ENCODE measurements at regions not wholly inside any gene's neighbourhood (a gene's known extent, or its start where the extent isn't known, plus 50 kb on each side); places are given as distances from the start of the nearest gene placed in this dataset.

- intact Hi-C loops (cut with DNase I) = no loop called here
- no peaks in the 10 kb centered on the region for H3K36me3 ChIP-seq
- no peaks in the 10 kb centered on the region for H3K4me1 ChIP-seq
- no peak for TF ChIP-seq CTCF (IDR thresholded peaks at IDR 0.05)
- no peak overlapping the region for H3K4me3 ChIP-seq
- H3K9me3 ChIP-seq = no peaks in the 10 kb centered on the region
- no peak overlapping the region for H3K27ac ChIP-seq
- ATAC-seq = no peak
- H3K27me3 ChIP-seq = peaks cover 6% of the 10 kb centered on the region
- DNase-seq = no peak
These were observed 53.9 kb downstream of the SMIM38 start for GRCh38 chr11:69209421-69210309.

GRCh38 chr11:69210310-69211035, 54.7 kb downstream of the SMIM38 start:
- DNase-seq (peak; percentile 55), ATAC-seq (no peak)
- H3K4me1 ChIP-seq = no peaks in the 10 kb centered on the region
- H3K36me3 ChIP-seq = no peaks in the 10 kb centered on the region
- H3K27me3 ChIP-seq = peaks cover 6% of the 10 kb centered on the region
- H3K4me3 ChIP-seq = no peak overlapping the region
- no peaks in the 10 kb centered on the region for H3K9me3 ChIP-seq
- intact Hi-C loops (cut with DNase I) = no loop called here
- TF ChIP-seq CTCF (IDR thresholded peaks at IDR 0.05) = no peak
- no peak overlapping the region for H3K27ac ChIP-seq

GRCh38 chr11:69211540-69211919, 55.8 kb downstream of the SMIM38 start:
- no peak for ATAC-seq

DNA sequence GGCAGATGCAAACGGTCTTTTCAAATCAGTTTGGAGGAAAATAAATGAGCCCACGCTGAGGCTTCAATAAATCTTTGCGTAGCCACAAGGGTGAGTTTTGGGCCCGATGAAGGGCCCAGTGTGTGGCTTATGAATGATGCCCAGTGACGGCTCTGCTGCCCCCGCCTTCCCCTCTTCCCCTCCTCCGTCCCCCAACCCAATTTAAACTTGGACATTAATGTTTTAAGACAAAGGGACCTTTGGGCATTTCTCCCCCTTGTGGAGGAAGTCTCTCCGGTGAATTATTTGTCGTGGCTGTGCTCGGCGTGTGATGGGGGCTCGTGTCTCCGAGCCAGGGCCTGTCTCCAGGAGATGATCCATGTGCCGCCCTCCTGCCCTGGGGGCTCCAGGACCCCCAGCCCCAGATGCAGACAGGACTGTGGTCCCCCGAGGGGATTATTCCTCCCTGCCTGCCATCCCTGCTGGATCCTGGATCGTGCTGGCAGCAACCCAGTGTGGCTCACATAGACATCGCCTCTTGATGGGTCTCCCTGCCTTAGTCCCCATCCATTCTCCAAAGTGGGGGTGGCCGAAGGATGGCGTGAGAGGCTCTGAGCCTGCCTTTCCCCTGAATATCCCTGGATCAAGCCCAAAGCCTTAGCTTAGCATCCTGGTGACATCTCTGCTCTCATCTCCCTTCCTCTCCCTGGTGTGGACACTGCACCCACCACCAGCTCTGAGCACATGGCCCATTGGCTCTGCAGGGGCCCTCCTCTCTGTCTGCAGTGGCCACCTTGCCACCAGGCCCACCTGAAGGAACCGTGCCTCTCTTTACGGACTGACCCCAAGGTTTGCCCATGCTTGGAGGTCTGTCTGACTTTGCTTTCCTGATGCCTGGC, 56.4 kb downstream of the SMIM38 start:
- no peak overlapping the region for H3K27ac ChIP-seq
- intact Hi-C loops (cut with DNase I) = no loop called here
- ATAC-seq (no peak), DNase-seq (peak; percentile 58)
- TF ChIP-seq CTCF (IDR thresholded peaks at IDR 0.05) = no peak
- peaks cover 6% of the 10 kb centered on the region for H3K27me3 ChIP-seq
- no peaks in the 10 kb centered on the region for H3K36me3 ChIP-seq
- no peaks in the 10 kb centered on the region for H3K4me1 ChIP-seq
- H3K9me3 ChIP-seq = no peaks in the 10 kb centered on the region
- no peak overlapping the region for H3K4me3 ChIP-seq

More at GRCh38 chr11:69211540-69211919, 55.8 kb downstream of the SMIM38 start:
- intact Hi-C loops (cut with DNase I) = no loop called here
- no peak for TF ChIP-seq CTCF (IDR thresholded peaks at IDR 0.05)
- no peak overlapping the region for H3K4me3 ChIP-seq
- H3K27me3 ChIP-seq = peaks cover 6% of the 10 kb centered on the region
- H3K27ac ChIP-seq = no peak overlapping the region
- H3K36me3 ChIP-seq = no peaks in the 10 kb centered on the region
- H3K4me1 ChIP-seq = no peaks in the 10 kb centered on the region
- no peak for DNase-seq
- H3K9me3 ChIP-seq = no peaks in the 10 kb centered on the region

GRCh38 chr11:69212798-69213110, 57.0 kb downstream of the SMIM38 start:
- Histone ChIP-seq H3K36me3 (no peaks in the 10 kb centered on the region), H3K9me3 (no peaks in the 10 kb centered on the region), H3K4me3 (no peak overlapping the region), H3K27me3 (peaks cover 6% of the 10 kb centered on the region), H3K27ac (no peak overlapping the region), H3K4me1 (no peaks in the 10 kb centered on the region)
- DNase-seq (no peak), ATAC-seq (no peak)
- intact Hi-C loops (cut with DNase I) = no loop called here
- TF ChIP-seq CTCF (IDR thresholded peaks at IDR 0.05) = no peak

Measured in upper lobe of right lung (tissue), 1 donor.